GM12875 (cell line): ENCODE measurements at regions not wholly inside any gene's neighbourhood (a gene's known extent, or its start where the extent isn't known, plus 50 kb on each side); places are given as distances from the start of the nearest gene placed in this dataset.

Experiments
- H3K4me3 ChIP-seq: one replicate; pipeline ENCODE4 v1.5.1; 2011; ENCODE audit warnings: low read depth, low read length, control low read depth
- TF ChIP-seq, protein P1 (sequence below): IDR thresholded peaks from 2 replicates; pipeline ENCODE4 v1.5.1; 2011; ENCODE audit warnings: low read depth, mild to moderate bottlenecking, control low read depth, inconsistent platforms, low read length, moderate library complexity, borderline replicate concordance; ENCODE audit not compliant: insufficient read depth

DNA sequence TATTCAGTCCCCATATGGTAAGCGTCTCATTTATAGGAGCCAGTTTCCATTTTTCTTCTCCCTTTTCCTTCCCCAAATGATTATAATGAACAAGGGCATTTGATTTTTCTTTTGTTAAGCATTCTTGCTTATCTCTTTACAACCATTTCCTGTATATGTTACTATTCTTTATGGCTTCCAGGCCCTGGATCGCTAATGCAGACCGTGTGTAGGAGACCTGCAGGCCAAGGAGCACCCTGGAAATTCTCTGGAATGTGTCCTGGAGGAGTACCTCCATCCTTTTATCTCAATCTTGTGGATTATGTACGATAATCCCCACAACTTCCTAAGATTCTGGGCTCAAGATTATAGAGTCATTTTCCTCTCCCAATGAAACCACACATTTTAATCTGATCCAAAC lies 439.6 kb upstream of the MMADHC start:
- TF ChIP-seq, protein P1, sequence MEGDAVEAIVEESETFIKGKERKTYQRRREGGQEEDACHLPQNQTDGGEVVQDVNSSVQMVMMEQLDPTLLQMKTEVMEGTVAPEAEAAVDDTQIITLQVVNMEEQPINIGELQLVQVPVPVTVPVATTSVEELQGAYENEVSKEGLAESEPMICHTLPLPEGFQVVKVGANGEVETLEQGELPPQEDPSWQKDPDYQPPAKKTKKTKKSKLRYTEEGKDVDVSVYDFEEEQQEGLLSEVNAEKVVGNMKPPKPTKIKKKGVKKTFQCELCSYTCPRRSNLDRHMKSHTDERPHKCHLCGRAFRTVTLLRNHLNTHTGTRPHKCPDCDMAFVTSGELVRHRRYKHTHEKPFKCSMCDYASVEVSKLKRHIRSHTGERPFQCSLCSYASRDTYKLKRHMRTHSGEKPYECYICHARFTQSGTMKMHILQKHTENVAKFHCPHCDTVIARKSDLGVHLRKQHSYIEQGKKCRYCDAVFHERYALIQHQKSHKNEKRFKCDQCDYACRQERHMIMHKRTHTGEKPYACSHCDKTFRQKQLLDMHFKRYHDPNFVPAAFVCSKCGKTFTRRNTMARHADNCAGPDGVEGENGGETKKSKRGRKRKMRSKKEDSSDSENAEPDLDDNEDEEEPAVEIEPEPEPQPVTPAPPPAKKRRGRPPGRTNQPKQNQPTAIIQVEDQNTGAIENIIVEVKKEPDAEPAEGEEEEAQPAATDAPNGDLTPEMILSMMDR = no peak
- no peak overlapping the region for H3K4me3 ChIP-seq

DNA sequence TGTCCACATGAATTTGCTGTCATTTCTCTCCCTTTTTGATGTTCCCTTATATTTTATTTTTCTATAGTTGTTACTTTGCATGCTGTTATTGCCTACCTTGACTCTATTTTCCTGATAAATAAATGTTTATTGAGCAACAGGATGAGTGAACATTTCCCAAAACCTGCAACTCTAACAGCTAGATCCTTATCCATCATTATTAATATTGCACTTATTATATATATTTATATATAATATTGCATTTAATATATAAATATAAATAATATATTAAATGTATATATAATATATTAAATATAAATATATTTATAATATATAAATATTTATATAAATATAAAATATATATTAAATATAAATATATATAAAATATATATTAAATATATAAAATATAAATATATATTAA lies 436.1 kb upstream of the MMADHC start:
- TF ChIP-seq, protein P1 = no peak
- no peak overlapping the region for H3K4me3 ChIP-seq

DNA sequence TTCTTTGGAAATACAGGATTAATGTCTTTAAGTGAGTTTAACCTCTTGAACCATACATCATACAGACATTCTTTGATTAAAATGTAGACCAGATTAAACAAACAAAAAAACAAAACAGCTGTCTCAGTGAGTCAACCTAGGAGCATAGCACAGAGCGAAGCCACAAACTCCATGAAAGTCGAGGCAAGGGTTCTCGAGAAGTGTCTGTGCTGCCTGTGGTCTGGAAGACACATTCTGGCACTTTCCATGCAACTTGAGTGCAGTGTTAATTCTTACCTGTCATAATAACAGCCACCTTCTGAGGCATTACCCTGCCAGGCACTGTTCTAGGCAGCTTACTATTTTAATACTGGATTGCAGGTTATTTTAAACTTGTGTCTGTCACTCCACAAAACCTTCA lies 435.5 kb upstream of the MMADHC start:
- TF ChIP-seq, protein P1 = no peak
- H3K4me3 ChIP-seq = no peak overlapping the region

DNA sequence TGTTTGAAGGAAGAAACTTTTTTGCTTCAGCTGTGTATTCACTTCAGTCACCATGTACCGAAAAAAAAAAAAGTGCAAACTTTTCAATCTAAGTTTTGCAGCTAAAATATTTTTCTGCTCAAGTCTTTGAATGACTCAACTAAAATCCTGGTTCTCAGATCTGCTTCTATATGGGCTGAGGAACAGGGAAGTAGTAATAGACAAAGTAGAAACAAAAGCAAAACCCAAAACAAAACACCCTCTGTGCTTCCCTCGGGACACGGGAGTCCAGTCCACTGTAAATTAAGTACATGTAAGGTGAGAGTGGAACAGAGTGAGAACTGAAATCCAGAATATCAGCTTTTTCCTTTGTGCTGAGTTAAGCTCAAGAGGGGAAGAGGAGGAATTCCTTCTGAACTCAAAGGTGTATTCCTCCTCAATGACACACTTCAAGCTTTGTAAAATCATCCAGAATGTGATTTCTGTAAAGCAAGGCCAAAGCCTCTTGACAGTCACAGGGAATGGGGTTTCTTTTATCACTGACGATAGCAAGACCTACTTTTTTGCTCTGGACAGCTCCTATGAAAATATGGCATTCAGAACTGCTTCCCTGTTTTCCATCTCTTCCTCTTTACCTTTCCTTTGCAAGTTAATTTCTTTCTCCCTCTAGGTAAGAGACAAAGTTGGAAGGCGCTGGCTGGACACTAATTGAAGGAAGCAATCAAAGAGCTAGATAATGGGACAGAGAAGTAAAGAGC lies 433.5 kb upstream of the MMADHC start:
- no peak overlapping the region for H3K4me3 ChIP-seq
- TF ChIP-seq, protein P1 = no peak

DNA sequence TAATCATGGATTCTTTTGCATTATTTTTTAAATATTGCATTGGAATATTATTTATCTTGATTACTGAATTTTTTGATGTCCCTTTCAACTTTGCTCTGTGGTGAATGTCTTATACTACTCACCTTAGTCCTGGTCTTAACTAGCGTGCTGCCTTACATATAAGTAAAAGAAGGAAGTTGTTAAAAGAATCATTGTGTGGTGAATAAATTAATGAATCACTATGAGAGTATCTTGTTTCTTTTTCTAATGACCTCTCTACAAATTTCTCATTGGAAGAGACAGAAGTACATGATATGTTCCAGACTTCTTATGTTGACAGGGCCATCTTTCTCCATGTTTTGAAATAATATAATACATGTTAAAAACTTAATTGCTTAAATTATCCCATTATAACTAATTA lies 432.6 kb upstream of the MMADHC start:
- no peak overlapping the region for H3K4me3 ChIP-seq
- TF ChIP-seq, protein P1 = no peak

DNA sequence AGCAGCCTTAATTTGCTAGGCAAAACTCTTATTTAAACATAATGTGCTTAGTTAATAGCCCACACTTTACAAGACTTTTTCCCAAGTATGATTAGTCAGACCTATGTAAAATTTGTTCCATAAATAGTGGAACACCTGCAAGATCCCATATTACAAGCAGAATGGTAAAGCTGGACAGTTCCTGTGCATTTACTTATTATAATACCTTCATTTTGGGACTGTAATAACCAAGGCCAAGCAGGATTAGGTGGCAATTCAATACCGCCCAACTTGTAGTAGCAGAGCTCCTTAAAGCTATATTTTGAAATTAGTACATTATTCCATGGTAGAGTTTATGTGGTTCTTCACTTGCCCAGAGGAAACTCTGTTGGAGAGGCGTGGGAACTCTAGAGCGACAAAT lies 431.5 kb upstream of the MMADHC start:
- H3K4me3 ChIP-seq = no peak overlapping the region
- TF ChIP-seq, protein P1 = no peak

DNA sequence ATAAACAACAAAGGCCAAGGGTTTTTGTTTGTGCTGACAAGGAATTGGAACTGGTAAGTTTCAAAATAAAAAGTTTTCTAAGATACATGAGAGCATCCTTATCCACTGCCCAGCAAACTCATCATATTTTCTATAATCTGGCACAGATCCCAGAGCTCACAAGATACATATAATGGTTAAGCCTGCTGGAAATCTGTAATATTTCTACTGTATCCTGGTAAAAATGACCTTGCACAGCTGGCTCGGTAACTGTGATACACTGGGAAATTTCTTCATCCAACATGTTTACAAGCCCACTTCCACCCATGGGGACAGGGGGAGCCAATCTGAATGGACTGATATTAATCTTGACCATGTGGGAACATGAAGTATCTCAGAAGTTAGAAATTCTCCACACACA lies 425.4 kb upstream of the MMADHC start:
- no peak overlapping the region for H3K4me3 ChIP-seq
- TF ChIP-seq, protein P1 = no peak
